DOHH2 (cell line): ENCODE measurements at regions not wholly inside any gene's neighbourhood (a gene's known extent, or its start where the extent isn't known, plus 50 kb on each side); places are given as distances from the start of the nearest gene placed in this dataset.
"Not testable (repeated sequence)": the region's sequence is repeated elsewhere in the genome, so short reads cannot be mapped to it uniquely, and the experiment has no call there.

ENCODE experiments used
- H3F3A ChIP-seq: fragments of 200-600 bp; sonication (generic), shearing (Covaris generic); 2 replicates; pipeline ENCODE4 v1.6.0; 2016; ENCODE audit warnings: antibody characterized with exemption, mild to moderate bottlenecking; ENCODE audit not compliant: control insufficient read depth, insufficient read depth
- H3K27ac ChIP-seq: fragments of 200-600 bp; sonication (generic); 2 replicates; pipeline ENCODE4 v1.5.1; 2014; ENCODE audit warnings: low read depth, mild to moderate bottlenecking, low read length, moderate library complexity
- H3K27me3 ChIP-seq: fragments of 200-600 bp; sonication (generic); 2 replicates; pipeline ENCODE4 v1.6.1; 2014; ENCODE audit warnings: mild to moderate bottlenecking, low read length, mixed read lengths; ENCODE audit not compliant: control insufficient read depth
- H3K36me3 ChIP-seq: fragments of 200-600 bp; sonication (generic); 2 replicates; pipeline ENCODE4 v1.6.1; 2014; ENCODE audit warnings: mild to moderate bottlenecking, low read length, moderate library complexity, mixed read lengths; ENCODE audit not compliant: control insufficient read depth
- H3K4me1 ChIP-seq: fragments of 200-600 bp; sonication (generic); 2 replicates; pipeline ENCODE4 v1.6.1; 2014; ENCODE audit warnings: mild to moderate bottlenecking, low read length, mixed read lengths; ENCODE audit not compliant: control insufficient read depth
- H3K4me2 ChIP-seq: fragments of 200-600 bp; sonication (generic); 2 replicates; pipeline ENCODE4 v1.6.0; 2014; ENCODE audit warnings: mild to moderate bottlenecking, low read length, moderate library complexity
- H3K4me3 ChIP-seq: fragments of 200-600 bp; sonication (generic); 2 replicates; pipeline ENCODE4 v1.5.1; 2014; ENCODE audit warnings: mild to moderate bottlenecking, low read length, mixed read lengths
- H3K79me2 ChIP-seq: fragments of 200-600 bp; sonication (generic); 2 replicates; pipeline ENCODE4 v1.6.1; 2014; ENCODE audit warnings: mild to moderate bottlenecking, low read length, mixed read lengths; ENCODE audit not compliant: control insufficient read depth
- H3K9me2 ChIP-seq: fragments of 200-600 bp; sonication (generic); replicated peaks from 2 replicates; pipeline ENCODE4 v1.6.1; 2014; ENCODE audit warnings: mild to moderate bottlenecking, low read length, mixed read lengths; ENCODE audit not compliant: control insufficient read depth
- H3K9me3 ChIP-seq: fragments of 200-600 bp; sonication (generic); 2 replicates; pipeline ENCODE4 v1.6.1; 2014; ENCODE audit warnings: antibody characterized with exemption, low read length, mixed read lengths; ENCODE audit not compliant: control insufficient read depth, insufficient read depth
- H4K20me1 ChIP-seq: fragments of 200-600 bp; sonication (generic); 2 replicates; pipeline ENCODE4 v1.6.0; 2014; ENCODE audit warnings: low read depth, mild to moderate bottlenecking, antibody characterized with exemption, low read length, moderate library complexity; ENCODE audit not compliant: control insufficient read depth, insufficient read depth
- CTCF ChIP-seq: fragments of 200-600 bp; sonication (generic); IDR thresholded peaks from one replicate; pipeline ENCODE4 v1.5.1; 2014; ENCODE audit warnings: antibody characterized with exemption, mild to moderate bottlenecking, low read depth, low read length; ENCODE audit not compliant: poor library complexity, severe bottlenecking
- EZH2phosphoT487 ChIP-seq: fragments of 200-600 bp; sonication (generic); IDR thresholded peaks from 2 replicates; pipeline ENCODE4 v1.6.1; 2017; ENCODE audit warnings: borderline replicate concordance, mild to moderate bottlenecking, antibody characterized with exemption, low read length, moderate library complexity, mixed read lengths

- no peaks in the 10 kb centered on the region for H3K27me3 ChIP-seq
- no peak overlapping the region for H3K27ac ChIP-seq
- H3K79me2 ChIP-seq: no peaks in the 10 kb centered on the region
- no peaks in the 10 kb centered on the region for H3K9me2 ChIP-seq
- H3K9me3 ChIP-seq: no peaks in the 10 kb centered on the region
- H4K20me1 ChIP-seq: no peaks in the 10 kb centered on the region
- no peaks in the 10 kb centered on the region for H3F3A ChIP-seq
- no peak overlapping the region for H3K4me3 ChIP-seq
- no peak overlapping the region for H3K4me2 ChIP-seq
- no peaks in the 10 kb centered on the region for H3K4me1 ChIP-seq
- H3K36me3 ChIP-seq: no peaks in the 10 kb centered on the region
- TF ChIP-seq EZH2phosphoT487: no peak
- no peak for TF ChIP-seq CTCF
These were observed 480.5 kb downstream of the KLF12 start for GRCh38 chr13:73653688-73654087.

GRCh38 chr13:73647417-73647816 lies 486.8 kb downstream of the KLF12 start:
- Histone ChIP-seq H3K9me2 (no peaks in the 10 kb centered on the region), H3K9me3 (no peaks in the 10 kb centered on the region), H3K36me3 (no peaks in the 10 kb centered on the region), H3K27ac (no peak overlapping the region), H3K27me3 (no peaks in the 10 kb centered on the region), H3K4me3 (no peak overlapping the region), H4K20me1 (no peaks in the 10 kb centered on the region), H3K4me1 (no peaks in the 10 kb centered on the region), H3K79me2 (no peaks in the 10 kb centered on the region), H3K4me2 (no peak overlapping the region), H3F3A (no peaks in the 10 kb centered on the region)
- TF ChIP-seq CTCF: no peak
- no peak for TF ChIP-seq EZH2phosphoT487

GRCh38 chr13:73640476-73641179 lies 493.6 kb downstream of the KLF12 start:
- H3K36me3 ChIP-seq, H3K4me2 ChIP-seq, H3K79me2 ChIP-seq, H3K9me3 ChIP-seq, H3K4me3 ChIP-seq, H3K4me1 ChIP-seq, H4K20me1 ChIP-seq, H3K9me2 ChIP-seq, H3F3A ChIP-seq, H3K27me3 ChIP-seq, H3K27ac ChIP-seq: not testable (repeated sequence)

- H3K9me3 ChIP-seq: no peaks in the 10 kb centered on the region
- no peaks in the 10 kb centered on the region for H3K79me2 ChIP-seq
- H3K27me3 ChIP-seq: peaks cover 9% of the 10 kb centered on the region
- no peaks in the 10 kb centered on the region for H4K20me1 ChIP-seq
- H3K36me3 ChIP-seq: no peaks in the 10 kb centered on the region
- no peak for TF ChIP-seq EZH2phosphoT487
- H3K9me2 ChIP-seq: no peaks in the 10 kb centered on the region
- no peaks in the 10 kb centered on the region for H3K4me1 ChIP-seq
- no peak overlapping the region for H3K4me3 ChIP-seq
- H3K4me2 ChIP-seq: no peak overlapping the region
- no peaks in the 10 kb centered on the region for H3F3A ChIP-seq
- no peak overlapping the region for H3K27ac ChIP-seq
These were observed 498.9 kb downstream of the KLF12 start for GRCh38 chr13:73635166-73635787.
